ENCODE measurements at regions not wholly inside any gene's neighbourhood (a gene's known extent, or its start where the extent isn't known, plus 50 kb on each side); places are given as distances from the start of the nearest gene placed in this dataset.

DNA sequence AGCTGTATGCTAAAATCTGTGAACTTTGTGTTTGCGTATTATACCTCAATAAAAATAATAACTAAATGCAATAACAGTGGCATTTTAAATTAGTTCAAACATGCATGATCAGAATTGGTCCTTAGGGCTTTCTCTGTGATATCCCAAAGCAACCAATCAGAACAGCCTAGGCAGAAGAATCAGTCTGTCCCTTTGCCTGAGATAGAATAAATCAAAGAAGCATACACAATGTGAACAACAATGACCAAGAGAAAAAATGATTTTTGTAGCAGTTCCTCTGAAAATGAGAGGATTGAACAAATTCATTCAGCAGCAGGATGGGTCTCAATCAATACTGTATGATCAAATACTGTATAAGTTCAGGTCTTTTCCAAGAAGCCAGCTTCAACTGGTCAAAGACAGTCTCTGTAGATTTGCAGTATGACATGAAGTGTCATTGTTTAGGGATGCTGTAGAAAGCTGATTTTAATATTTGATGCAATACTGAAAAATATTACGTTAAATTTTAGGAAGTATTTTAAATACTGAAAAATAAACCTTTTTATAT lies 1071.6 kb downstream of the AGBL1 start:
- TF ChIP-seq NFE2L2 (IDR thresholded peaks at IDR 0.05; ENCODE audit: low read depth, low read length), result no peak
- TF ChIP-seq MXI1 (IDR thresholded peaks at IDR 0.05; ENCODE audit: borderline replicate concordance, low read depth, low read length), result no peak
- TF ChIP-seq, protein P1, sequence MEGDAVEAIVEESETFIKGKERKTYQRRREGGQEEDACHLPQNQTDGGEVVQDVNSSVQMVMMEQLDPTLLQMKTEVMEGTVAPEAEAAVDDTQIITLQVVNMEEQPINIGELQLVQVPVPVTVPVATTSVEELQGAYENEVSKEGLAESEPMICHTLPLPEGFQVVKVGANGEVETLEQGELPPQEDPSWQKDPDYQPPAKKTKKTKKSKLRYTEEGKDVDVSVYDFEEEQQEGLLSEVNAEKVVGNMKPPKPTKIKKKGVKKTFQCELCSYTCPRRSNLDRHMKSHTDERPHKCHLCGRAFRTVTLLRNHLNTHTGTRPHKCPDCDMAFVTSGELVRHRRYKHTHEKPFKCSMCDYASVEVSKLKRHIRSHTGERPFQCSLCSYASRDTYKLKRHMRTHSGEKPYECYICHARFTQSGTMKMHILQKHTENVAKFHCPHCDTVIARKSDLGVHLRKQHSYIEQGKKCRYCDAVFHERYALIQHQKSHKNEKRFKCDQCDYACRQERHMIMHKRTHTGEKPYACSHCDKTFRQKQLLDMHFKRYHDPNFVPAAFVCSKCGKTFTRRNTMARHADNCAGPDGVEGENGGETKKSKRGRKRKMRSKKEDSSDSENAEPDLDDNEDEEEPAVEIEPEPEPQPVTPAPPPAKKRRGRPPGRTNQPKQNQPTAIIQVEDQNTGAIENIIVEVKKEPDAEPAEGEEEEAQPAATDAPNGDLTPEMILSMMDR (conservative IDR thresholded peaks at IDR 0.05; ENCODE audit: low read depth, low read length), result no peak
- no peak for TF ChIP-seq RAD21 (IDR thresholded peaks at IDR 0.05; ENCODE audit: low read length)
- no peak for TF ChIP-seq POLR2A (IDR thresholded peaks at IDR 0.05; ENCODE audit: low read depth, low read length)
- TF ChIP-seq, protein P2, sequence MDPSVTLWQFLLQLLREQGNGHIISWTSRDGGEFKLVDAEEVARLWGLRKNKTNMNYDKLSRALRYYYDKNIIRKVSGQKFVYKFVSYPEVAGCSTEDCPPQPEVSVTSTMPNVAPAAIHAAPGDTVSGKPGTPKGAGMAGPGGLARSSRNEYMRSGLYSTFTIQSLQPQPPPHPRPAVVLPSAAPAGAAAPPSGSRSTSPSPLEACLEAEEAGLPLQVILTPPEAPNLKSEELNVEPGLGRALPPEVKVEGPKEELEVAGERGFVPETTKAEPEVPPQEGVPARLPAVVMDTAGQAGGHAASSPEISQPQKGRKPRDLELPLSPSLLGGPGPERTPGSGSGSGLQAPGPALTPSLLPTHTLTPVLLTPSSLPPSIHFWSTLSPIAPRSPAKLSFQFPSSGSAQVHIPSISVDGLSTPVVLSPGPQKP (IDR thresholded peaks at IDR 0.05; ENCODE audit: borderline replicate concordance, low read depth, low read length), result no peak
- no peak for TF ChIP-seq MAFK (IDR thresholded peaks at IDR 0.05; ENCODE audit: low read depth, low read length)
- no peak for TF ChIP-seq USF2 (IDR thresholded peaks at IDR 0.05; ENCODE audit: low read depth, low read length)
- no peak for TF ChIP-seq RFX5 (IDR thresholded peaks at IDR 0.05; ENCODE audit: low read depth, low read length)
- no peak for TF ChIP-seq CEBPB (IDR thresholded peaks at IDR 0.05; ENCODE audit: low read depth, low read length)
- no peak for TF ChIP-seq MAZ (IDR thresholded peaks at IDR 0.05; ENCODE audit: borderline replicate concordance, low read depth, low read length)
